HG03520 (cell line): ENCODE measurements at regions not wholly inside any gene's neighbourhood (a gene's known extent, or its start where the extent isn't known, plus 50 kb on each side); places are given as distances from the start of the nearest gene placed in this dataset.
"Not testable (repeated sequence)": the region's sequence is repeated elsewhere in the genome, so short reads cannot be mapped to it uniquely, and the experiment has no call there.

Experiments
- ATAC-seq: cut with Tn5 transposase; IDR thresholded peaks from one replicate; pipeline ENCODE4 v1.9.1; 2021; ENCODE audit warnings: mild to moderate bottlenecking, moderate library complexity; ENCODE audit not compliant: unreplicated experiment

DNA sequence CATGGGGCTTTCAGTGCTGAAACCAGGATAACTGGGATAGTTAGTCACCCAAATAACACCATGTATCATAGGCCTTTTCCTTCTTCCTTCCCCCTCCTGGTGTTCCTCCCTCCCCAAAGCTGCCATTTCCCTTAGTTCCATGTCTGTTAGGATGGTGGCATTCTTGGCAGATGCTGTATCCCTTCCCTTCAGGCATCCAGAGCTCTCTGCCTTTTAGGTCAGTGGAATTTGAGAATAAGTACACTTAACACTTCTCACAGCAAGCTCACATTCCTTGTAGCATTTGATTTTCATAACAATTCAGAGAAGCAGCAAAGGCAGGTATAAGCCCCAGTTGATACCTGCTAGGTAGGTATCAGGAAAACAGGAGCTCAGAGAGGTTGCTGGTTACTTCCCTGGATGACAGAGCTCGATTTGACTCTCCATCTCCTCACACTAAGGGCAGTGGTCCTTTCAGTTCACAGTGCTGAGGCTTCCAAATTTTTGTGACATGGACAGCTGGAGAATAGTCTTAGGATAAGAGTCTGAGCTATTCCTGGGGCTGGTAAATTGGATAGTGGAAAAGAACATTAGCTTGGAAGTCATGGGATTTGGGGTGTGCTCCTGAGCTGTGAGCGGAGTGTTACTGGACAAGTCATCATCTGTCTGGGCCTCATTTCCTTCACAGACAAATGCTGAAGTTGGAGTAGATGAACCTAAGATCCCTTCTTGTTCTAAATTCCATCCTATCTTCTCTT lies 108.7 kb upstream of the RHOBTB1 start:
- ATAC-seq, result no peak

DNA sequence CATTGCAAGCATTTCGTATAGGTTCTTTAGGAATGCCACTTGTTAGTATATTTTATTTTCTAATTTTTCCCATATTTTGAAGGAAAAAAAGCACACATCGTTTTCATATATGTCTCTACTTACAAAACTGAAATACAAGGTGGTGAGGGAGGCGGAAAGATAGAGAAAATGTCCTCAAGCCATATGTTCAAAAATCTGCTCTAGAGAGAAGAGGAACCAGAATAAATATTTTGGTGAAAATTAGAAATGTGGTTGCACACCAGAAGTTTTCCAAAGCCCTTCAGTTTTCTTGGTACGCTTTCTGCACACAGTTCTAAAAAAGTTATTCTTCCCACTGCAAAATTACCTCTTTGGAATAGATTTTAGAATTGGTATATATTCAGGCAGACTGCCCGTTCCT lies 107.4 kb upstream of the RHOBTB1 start:
- no peak for ATAC-seq

GRCh38 chr10:61050120-61050745 lies 106.2 kb upstream of the RHOBTB1 start:
- ATAC-seq, result no peak

DNA sequence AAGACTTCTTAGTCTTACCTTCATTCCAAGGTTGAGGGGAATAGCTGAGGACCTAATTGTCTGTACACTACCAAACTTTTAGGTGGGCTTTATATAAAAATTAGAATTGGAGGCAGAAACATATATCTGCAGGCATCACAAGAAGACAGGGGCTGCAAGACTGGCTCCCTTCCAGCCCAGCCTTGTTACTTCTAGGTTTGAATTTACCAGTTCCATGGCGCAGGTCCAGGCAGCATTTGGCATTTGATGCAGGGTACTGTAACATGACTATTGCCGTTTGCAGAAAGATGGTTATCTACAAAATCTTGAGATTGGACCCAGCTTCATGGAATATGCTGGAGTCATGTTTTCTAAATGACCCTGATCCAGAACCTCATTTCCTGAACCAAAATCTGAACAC lies 105.4 kb upstream of the RHOBTB1 start:
- ATAC-seq, result no peak

DNA sequence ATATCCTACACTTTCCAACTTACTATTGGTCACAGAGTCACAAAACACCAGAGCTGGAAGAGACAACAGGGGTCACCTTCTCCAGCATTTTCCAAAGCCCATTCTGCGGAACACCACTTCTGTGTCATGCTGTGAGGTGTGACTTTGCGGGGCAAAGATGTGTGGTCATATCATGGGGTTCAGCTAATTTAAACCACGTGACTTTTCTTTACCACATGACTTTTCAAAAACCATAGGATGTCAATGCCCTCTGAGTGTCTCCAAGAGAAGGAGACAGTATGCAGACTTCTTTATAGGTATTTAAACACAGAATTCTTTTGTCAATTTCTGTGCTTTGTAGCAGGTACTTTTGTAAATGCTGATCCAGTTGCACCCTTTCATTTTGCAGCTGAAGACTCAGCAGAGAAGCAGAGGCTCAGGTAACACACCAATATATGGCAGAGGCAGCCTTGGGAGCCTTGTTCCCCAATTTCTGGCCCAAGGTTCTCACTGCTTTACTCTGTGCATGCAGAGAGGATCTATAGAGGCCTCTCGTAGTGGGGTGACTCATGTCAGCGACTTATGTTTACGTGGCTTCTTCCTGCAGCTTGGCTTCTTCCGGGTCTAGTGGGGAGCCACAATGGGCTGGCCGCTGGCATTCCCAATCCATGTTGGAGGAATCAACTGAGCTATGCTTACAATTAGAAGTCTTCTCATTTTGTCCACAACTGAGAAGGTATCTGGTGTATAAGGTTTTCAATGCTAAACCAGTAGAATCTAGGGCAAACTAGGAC lies 104.0 kb upstream of the RHOBTB1 start:
- no peak for ATAC-seq

- no peak for ATAC-seq
Observed at GRCh38 chr10:61047081-61047480, 103.1 kb upstream of the RHOBTB1 start.

- not testable (repeated sequence) for ATAC-seq
Observed at GRCh38 chr10:61045480-61045879, 101.5 kb upstream of the RHOBTB1 start.

- no peak for ATAC-seq
Observed at GRCh38 chr10:61042533-61042932, 98.5 kb upstream of the RHOBTB1 start.

DNA sequence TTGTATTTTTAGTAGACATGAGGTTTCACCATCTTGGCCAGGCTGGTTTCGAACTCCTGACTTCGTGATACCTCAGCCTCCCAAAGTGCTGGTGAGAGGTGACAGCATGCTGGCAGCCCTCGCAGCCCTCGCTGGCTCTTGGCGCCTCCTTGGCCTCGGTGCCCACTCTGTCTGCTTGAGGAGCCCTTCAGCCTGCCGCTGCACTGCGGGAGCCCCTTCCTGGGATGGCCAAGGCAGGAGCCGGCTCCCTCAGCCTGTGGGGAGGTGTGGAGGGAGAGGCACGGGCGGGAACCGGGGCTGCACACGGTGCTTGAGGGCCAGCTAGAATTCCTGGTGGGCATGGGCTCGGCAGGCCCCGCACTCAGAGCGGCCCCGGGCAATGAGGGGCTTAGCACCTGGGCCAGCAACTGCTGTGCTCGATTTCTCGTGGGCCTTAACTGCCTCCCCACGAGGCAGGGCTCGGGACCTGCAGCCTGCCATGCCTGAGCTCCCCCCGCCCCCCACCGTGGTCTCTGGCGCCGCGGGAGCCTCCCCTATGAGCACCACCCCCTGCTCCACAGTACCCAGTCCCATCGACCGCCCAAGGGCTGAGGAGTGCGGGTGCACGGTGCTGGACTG lies 96.5 kb upstream of the RHOBTB1 start:
- ATAC-seq, result no peak

DNA sequence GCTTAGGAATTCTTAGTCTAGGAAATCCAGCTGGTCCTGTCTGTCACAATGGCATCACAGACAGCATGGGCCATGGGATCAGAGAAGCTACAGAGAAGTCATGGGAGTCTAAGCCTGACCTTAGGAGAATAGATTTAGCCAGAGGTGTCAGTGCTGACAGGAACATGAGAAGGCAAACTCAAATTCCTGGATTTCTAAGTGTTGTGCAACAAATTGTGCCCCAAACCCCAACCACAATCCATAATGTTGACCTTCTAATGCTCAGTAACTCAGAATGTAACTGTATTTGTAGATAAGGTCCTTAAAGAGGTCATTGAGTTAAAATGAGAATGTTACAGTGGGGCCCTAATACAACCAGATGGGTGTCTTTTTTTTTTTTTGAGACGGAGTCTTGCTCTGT lies 95.9 kb upstream of the RHOBTB1 start:
- no peak for ATAC-seq

DNA sequence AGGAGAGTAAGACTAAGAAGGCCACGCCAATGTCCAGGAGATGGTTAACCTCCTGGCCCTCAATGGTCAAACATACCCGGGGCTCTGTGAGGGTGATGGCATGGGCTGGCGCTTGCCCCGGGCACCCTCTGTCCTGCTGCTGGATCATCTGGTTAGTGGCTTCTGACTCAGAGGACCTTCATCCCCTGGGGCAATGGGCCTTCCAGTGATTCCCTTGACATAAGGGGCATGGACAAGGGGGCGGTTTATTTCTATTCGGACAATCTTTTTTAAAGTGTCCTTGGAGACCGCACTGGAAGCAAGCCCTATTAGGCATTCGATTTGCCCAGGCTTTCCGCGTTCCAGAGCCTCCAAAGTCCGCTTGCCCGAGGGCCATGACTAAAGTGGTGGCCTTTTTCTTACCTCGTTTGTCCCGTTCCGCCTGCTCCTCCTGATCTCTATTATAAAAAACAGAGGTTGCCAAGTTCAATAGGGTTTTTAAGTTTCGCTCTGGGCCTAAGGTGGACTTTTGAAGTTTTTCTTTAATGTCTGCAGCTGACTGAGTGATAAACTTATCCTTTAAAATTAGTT lies 93.4 kb upstream of the RHOBTB1 start:
- ATAC-seq, result not testable (repeated sequence)

GRCh38 chr10:61036148-61036547 lies 92.2 kb upstream of the RHOBTB1 start:
- ATAC-seq, result not testable (repeated sequence)

DNA sequence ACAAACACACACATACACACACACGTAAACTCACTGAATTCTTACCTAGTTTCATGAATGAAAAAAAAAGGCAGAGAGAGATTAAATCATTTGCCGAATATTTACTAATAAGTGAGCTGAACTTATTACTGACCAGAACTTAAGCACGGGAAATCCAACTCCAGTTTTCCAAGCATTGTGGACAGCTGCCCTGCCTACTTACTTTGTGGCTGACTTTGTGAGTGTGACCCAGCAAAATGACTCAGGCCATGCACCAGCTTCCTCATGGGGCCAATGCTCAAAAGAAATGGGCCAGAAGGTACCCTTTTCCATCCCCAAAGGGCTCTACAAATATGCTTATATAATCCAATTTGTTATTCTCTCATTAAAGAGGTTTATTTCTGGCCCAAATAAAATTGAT lies 87.4 kb upstream of the RHOBTB1 start:
- ATAC-seq, result no peak

DNA sequence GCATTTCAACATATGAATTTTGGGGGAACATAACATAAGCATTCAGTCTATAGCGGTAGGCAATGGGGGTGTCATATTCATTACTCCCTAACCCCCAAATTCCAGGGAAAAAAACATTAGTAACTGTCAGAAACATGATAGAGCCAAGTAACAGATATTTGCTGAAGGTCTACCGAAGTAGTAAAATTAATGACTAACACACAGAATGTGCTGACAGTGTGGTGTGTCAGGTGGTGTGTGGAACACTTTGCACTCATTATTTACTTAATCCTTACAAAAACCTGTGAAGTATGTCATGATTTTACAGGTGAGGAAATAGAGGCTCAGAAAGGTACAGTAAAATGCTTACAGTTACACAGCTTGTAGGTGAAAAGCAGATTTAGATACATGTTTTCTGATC lies 85.4 kb upstream of the RHOBTB1 start:
- ATAC-seq, result no peak

- ATAC-seq, result no peak
Observed at GRCh38 chr10:61028861-61029361, 84.9 kb upstream of the RHOBTB1 start.

DNA sequence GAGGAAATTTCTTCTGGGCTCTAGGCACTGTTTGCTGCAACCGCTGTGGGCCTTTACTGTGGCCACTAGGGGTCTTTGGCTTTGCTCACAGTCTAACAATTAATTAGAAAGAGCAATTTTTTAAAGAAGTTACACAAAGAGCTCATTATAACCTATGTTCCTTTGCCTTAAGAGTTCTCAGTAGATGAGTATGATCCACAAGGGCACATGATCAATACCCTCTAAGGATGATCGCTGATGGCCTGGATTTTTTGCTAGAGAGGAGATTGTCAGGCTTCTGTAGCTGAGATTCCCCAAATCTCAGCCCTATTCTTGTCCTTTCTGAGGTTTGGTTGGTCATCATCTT lies 80.8 kb upstream of the RHOBTB1 start:
- peak; percentile 61 for ATAC-seq

DNA sequence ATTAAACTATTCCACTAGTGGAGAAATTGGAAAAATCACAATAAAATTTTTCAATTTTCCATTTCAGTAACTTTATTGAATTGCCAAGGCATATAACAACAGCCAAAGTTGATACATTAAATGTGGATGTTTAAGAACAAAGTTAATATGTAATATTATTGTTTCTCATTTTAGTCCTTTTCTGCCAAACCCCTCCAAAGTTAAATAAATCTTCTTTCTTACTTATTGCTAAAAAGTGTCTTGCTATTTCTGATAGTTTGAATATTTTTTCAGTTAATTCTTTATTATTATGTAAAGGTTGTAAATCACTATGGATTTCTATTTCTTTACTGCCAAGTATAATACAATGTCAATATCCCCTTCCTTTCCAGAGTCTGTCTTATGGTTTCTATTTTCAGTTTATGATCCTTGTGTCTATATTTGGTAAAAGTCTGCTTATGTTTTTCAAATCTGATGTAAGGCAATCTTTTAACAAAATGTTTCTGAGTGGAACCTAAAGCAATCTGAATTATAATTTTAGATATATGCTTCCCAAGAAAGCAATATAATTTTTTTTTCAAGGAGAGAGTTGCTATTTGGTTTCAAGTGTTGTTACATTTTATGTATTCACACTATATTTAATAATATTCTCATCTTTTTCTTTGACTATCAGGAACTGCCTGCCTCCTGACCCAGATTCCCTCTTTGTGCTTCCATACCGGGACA lies 80.3 kb upstream of the RHOBTB1 start:
- no peak for ATAC-seq

- no peak for ATAC-seq
Observed at GRCh38 chr10:61023053-61023452, 79.1 kb upstream of the RHOBTB1 start.

GRCh38 chr10:61021926-61022325 lies 77.9 kb upstream of the RHOBTB1 start:
- ATAC-seq, result no peak

- ATAC-seq, result no peak
Observed at GRCh38 chr10:61020420-61021158, 76.6 kb upstream of the RHOBTB1 start.
